GM19372 (cell line): ENCODE measurements at regions not wholly inside any gene's neighbourhood (a gene's known extent, or its start where the extent isn't known, plus 50 kb on each side); places are given as distances from the start of the nearest gene placed in this dataset.

Experiments used
- ATAC-seq: cut with Tn5 transposase; IDR thresholded peaks from one replicate; pipeline ENCODE4 v1.9.1; 2021; ENCODE audit warnings: mild to moderate bottlenecking, low read depth, moderate library complexity; ENCODE audit not compliant: unreplicated experiment

DNA sequence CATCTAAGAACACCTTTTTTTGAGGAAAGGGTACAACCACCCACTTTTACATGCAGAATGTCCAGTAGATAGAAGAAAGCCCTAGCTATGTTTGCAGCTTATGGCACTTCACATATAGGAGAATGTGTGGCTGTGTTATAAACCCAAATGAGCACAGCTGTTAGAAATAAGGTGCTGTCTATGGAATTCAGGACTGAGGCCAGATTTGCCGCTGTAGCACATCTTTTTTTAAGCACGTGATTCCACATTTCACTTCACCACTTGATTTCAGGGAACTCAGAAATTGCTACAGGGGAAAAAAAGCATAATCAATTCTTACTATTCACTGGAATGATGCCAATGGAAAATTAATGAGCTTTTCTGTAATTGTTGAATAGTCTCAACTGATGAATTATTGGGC, 147.2 kb upstream of the ADAMTS5 start:
- ATAC-seq, result no peak

DNA sequence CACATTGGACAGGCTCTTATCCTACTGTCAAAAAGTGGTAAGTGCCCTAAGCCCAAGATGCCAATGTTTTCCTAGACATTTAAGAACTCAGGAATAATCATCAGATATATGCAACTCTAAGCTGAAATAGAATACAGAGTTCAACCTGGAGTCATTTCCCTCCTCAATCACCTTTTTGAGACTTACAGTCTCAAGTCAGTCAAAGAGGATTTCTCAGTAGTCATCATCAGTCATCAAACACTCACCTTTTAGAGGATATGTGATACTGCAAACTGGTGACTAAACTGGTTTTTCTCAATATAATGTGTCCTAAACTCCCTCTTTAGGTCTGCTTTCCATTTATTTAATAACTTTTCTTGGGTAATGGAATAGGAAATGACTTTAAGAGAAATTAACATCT, 145.3 kb upstream of the ADAMTS5 start:
- ATAC-seq, result no peak

DNA sequence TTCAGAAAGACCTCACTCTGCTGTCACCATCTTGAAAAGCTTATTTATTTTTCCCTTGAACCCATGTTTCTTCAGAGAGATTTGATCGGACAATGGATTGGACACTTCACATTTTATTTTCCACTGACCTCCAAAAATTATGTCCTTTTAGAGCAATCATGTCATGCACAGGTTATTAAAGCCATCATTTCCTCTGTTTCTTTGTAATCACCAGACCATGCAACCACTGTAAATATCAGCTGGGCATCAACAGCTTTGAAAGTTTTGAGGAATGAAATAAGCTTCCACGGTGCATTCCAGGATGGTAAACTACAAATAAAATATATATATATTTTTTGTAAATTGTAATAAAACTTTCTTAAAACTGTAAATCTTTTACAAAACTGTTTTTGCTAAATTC, 144.1 kb upstream of the ADAMTS5 start:
- ATAC-seq, result no peak

DNA sequence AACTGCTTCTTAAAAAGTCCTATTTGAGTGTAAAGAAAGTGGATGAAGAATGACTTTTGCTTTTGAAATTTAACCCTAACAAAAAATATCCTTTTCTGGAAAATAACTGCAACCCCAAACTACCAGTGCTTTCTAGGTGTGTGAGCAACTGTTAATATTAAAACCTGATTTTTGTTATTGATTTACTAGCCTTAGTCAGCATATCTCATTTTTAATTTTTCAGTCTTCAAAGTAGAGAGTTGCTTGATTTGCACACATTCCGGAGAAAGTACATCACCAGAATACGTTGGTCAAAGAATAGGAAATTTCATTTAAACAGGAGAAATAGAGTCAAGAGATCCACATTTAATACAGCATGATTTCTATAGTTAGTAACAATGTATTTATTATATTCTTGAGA, 141.8 kb upstream of the ADAMTS5 start:
- no peak for ATAC-seq

DNA sequence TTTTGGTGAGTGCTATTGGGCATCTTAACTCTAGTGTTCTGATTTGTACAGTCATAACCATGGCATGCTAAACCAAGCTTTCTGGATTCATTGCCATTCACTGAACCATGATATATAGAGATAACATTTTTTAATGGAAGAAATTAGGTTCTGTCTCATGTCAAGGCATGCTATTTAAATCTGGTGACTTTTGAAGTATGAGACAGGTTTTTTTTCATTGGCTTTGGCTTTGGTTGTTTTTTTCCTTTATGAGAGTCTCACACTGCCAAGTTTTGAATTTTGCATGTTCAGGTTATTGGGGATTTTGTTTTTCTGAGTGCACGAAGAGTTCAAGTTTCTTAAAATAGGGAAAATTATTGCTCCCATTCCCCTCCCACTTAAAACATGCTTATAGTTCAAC, 141.3 kb upstream of the ADAMTS5 start:
- no peak for ATAC-seq

DNA sequence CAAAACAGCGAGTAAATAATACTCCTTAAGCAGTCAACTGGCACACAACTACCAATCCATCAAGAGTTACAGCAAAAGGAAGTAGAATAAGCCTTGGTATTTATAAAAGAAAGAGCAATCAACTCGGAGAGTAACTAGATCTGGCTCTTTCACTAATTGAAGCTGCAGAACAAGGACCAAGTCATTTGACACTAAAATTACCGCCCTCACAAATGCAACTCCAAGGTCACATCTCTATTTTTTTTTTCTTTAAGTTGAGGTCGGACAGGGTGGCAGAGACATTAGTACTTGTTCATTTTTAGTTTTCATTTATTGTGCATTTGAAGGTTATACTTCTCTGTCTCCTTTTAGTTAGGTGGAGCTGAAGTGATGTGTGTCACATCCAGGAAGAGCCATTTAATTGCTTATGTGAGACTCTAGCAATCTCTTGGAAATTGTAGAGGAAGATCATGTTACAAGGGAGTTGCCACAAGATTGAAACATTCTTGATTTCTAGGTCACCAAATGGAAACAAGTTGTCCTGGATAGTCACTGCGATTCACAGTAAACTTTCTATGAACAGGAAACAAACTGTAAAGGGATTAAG, 138.1 kb upstream of the ADAMTS5 start:
- no peak for ATAC-seq

DNA sequence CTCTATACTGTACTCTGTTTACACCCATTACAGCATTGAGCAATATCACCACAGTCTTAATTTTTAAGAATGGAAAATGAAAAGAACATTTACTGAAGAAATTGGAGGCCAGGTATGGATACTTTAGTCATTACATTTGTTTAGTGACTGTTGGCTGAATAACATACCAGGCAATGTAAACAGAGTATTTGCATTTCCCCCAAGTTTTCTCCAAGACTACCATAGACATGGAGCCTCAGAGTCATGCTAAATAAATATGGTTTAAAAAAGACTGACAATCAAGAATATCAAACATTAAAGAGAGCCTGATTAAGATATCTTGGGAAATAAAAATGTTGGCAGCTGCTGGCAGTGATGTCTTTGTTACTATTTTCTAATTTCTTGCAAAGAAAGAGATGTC, 136.9 kb upstream of the ADAMTS5 start:
- ATAC-seq, result no peak

DNA sequence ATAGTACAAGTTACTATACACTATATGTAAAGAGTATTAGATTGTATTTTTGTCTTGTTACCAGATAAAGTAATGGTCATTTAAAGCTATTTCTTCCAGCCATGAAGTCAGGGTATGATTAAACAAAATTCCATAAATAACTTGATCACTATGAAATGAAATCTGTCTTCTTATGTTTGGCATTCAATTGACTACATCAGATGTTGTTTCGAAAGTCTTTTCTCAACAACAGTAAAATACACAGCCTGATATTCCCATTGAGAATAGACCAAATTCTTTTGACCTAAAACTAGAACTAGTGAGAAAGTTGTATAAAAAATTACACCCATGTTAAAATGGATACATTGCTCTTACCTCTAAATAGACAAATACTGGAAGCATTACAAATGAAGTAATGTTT, 134.6 kb upstream of the ADAMTS5 start:
- no peak for ATAC-seq

DNA sequence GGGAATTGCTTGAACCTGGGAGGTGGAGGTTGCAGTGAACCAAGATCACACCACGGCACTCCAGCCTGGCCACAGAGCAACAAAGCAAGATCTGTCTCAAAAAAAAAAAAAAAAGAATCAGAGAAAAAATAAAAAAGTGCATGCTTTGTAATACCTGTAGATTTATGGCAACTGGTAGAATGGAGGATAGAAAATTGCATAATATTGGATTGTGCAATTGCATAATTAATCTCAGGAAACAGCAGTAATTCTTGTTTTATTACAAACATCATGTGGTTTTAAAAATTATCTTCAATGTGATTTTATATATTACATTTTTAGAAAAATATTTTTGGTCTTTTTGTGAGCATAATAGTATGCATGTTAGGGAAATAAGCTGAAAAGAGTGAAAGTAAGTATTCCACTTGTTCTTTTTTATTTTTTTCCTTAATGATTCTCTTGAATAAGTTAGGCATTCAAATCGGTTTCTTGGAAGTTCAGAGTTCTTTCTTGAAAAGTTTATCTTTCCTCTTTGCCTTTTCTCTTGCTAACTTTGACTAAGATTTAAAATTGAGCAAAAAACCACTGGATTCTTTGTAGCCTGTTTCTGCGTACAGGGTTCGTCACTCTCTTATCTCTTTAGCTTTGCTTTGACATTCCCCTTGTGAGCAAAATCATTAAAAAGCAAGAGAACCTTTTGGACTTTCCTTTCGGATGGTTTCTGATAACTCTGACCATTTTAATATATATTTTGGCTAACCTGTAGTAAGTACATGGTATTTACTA, 127.5 kb upstream of the ADAMTS5 start:
- ATAC-seq, result no peak

DNA sequence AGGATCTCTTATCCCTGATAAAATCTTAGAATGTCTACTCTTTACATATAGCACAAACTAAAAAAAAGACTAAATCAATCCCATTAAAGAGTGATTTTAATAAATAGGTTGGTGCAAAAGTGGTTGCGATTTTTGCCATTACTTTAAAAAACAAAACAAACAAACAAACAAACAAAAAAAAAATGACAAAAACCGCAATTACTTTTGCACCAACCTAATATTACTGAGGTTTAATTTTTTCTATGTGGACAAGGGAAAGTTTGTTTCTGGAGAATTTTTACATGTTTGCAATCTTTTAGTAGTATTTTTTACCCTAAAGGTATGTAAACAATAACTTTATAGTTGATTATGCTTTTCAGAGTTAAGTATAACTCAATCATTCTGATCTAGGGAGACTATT, 119.7 kb upstream of the ADAMTS5 start:
- ATAC-seq, result no peak

DNA sequence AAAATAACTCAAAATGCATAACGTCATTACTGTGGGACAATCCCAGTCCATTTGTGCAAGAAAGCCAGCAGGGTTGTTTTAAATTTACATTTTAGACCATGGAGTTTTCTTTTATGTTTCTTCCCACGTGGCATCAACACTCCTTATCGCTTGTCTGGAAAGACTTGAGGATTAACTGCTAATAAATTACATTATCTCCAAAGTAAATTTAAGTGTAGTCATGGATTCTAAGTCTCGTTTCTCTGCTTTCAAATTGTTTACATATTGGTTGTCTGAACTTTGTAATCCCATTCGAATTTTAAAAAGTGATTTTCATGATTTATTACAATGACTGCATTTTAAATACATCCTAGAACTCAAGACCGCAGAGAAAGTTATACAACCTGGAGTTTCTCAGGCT, 119.3 kb upstream of the ADAMTS5 start:
- ATAC-seq, result no peak

DNA sequence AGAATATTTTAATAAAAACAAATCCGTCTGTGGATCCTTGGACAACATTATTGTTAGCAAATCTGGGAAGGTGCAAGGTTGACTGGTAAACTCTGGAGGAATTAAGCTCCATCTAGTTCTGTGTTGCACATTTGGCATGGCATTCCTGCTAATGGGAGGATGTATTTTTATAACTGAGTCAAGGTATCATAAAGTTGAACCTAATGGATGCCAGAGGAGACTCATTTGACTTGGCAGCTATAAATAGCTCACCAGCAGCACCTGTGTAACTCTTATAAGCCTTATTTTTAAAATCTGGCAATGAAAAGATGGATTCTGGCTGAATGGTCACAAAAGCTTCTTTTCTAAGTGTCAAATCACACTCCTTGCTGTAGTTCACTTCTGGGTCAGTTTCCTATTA, 118.5 kb upstream of the ADAMTS5 start:
- ATAC-seq, result no peak

DNA sequence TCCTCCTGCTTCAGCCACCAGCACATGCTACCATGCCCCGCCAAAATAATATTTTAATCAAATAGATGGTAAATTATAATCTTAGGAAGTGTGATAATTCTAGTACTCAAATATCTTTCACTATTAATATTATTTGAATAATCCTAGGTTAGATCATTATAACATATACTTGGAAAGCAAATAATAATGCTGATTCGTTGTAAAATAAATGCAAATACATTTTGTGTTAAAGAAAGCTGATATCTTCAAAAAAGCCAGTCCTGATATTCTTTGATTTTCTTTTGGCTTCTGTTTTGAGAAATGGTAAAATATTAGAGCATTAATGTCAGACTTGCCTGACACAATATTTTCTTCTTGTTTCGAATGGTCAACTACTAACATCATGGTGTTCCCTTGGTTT, 116.3 kb upstream of the ADAMTS5 start:
- no peak for ATAC-seq

DNA sequence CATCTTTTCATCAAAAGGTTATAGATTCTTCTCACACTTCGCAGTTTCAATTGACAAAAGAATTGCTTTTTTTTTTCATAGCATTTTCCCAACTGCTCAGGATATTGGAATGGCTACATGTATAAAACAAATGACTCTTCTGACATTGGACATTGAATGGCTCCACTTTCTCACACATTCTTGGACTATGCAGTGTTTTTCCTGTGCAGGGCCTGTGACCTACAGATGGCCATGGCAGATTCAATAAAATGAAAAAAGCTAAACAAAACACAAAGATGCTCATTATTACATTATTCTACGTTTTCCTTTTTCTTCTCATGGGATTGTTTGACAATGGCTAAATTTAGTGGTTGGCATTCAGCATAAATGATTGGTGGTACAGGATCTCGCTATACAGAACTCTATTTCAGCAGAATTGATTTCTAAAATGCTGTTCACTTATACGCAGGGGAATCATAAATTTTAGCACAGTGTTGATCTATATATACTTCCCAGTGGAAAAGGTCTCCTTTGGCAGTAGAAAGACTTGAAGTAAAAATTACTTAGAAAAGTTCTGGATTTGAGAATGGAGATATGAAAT, 115.6 kb upstream of the ADAMTS5 start:
- no peak for ATAC-seq

DNA sequence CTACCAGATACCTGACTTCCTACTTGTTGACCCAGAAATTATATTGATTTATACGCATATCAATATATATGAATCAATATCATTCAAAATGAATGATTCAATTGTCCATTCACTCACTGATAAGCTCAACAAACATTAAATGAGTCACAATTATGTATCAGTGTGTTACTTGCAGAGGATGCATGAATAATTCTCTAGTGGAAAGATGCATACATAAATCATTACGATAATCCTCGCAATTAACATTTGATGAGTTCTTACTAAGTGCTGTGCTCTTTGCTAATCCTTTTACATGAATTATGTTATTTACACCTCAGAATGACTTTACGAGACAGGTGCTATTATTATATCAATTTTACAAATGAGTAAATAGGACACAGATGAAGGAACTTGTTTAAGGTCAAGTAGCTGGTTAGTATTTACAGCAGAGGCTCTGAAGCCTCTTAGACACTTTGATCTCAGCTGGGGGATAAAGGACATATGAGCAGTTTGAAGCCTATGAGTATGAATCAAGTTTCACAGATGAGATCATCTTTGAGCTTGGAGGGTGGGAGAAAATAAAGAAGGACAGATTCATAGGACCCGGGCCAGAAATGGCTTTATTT, 112.8 kb upstream of the ADAMTS5 start:
- ATAC-seq, result no peak

DNA sequence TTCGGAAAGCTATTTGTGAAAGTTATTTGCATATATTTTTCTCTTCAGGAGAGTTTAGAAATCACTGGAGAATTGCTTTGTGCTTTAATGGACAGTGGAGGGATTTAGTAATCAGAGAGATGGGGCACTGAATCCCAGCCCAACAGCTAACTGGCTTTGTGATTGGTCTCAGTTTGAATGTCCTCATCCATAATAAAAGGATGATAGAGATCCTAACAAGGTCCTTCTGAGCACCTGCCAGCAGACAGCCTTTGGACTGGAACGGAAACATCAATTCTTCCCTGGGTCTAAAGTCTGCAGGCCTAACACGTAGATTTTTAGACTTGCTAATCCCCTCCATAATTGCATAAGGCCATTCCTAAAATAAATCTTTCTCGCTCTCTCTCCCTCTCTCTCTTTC, 112.0 kb upstream of the ADAMTS5 start:
- no peak for ATAC-seq

DNA sequence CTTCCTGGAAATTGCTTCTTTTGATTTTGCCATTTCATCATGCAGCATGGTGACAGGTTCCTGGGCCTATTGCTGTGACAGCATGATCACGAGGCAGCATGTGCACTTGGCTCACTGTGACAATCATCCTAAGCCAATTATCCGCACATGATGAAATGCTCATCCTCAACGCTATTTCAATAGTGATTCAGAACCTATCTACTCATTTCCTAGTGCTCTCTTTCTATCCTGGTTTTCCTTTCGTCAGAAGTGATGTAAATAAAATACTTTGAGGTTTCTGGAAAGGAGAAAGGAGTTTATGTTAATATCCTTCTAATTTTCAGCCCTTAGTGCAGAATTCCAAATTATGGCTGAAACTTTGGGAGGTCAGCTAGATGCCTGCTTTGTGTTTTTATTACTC, 110.6 kb upstream of the ADAMTS5 start:
- ATAC-seq, result no peak

DNA sequence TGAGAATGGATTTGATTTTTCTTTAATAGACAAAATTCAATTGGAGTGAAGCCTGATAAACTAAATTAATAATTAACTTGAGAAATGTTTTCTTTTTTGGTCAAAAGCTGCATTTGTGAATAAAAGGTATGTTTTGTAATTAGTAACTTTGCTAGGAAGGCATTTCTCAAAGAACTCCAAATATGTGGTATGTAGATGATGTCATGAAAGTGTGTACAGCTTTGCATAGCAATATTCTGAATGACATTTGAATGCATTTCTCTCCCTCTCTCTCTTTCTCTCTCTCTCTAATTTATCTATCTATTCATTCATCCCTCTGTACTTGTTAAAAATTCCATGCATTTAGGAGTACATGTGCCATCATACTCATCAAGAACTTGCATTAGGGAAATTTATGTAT, 109.1 kb upstream of the ADAMTS5 start:
- no peak for ATAC-seq

DNA sequence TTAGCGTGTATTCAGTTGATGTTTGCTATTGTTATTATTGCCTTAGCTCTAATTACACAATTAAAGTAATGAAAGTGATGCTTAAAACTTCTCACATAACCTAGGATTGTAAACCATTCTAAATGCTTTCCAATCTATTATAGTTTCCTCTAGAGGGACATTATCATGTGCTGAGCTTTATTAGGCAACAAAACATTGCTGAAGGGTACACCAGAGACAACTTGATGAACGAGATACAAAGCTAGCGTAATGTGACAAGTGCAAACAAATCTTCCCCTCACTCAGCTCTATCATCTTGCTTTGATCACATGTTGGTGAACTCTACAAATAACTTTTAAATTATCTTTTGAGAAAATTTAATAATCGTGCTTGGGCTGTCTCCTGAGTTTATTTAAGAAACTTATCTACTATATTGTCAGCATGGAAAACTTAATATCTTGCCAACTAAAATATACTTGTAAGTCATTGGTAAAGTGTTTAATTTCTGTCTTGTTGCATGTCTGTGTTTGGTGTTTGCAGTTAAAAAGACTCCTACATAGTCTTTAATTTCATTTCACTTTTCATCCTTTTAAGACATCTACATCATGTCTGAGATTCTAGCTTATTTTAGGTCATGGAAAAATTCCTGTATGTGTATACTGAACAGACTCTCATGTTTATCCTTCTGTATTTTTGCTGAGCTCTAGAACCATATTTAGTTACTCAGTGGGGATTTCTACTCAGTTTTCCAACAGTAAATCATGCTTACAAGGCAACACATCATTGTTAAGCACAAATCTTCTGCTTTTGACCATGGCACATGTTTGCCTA, 104.2 kb upstream of the ADAMTS5 start:
- ATAC-seq, result no peak

DNA sequence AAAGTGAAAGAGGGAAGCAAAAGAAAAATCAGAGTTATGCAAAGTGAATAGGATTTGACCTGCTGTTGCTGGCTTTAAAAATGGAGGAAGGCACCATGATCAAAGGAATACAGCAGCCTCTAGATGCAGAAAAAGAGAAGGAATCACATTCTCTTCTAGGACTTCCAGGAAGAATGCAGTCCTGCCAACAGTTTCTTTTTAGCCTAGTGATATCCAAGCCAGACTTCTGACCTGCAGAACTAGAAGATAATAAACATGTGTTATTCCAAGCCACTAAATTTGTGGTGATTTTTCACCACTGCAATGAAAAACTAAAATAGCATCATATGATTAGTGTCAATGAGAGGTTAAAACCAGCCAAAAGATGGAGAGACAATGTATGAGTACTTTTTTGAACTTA, 101.9 kb upstream of the ADAMTS5 start:
- no peak for ATAC-seq

DNA sequence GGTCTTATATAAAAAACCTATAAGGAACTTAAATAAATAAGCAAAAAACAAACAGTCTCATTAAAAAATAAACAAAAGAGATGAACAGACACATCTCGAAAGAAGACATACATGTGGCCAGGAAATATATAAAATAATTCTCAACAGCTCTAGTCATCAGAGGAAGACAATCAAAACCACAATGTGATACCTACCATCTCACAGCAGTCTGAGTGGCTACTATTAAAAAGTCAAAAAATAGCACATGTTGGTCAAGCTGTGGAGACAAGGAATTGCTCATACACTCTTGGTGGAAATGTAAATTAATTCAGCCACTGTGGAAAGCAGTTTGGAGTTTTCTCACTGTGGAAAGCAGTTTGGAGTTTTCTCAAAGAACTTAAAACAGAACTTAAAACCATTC, 100.3 kb upstream of the ADAMTS5 start:
- ATAC-seq, result no peak
